ENCODE measurements at regions not wholly inside any gene's neighbourhood (a gene's known extent, or its start where the extent isn't known, plus 50 kb on each side); places are given as distances from the start of the nearest gene placed in this dataset.

DNA sequence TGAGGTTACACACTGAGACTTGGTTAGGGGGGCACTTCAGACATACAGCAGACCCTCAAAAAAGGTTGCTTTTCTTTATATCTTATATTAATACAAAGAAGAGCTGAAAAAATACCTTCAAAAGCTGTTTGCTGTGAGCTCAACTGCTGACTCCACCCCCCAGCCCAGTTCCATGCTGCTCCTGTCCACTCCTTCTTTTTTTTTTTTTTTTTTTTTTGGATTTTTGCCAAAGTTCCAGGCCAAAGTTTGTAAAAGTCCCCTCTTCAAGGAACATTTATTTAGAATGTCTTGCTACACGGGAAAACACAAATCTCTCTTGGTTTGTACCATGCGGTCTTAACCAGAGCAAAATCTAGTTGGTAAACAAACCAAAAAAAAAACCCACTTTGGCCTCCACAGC is 85.3 kb upstream of the AKAP12 start:
- no CpG with 5 or more reads among the region's 2 CpGs for WGBS (ENCODE audit: insufficient coverage)
- DNase-seq (ENCODE audit: low read depth in 4 of 6, low spot score in 6 of 6) = peak in 3 of 6 donors; percentile 36 to 68 (median 59)
- Histone ChIP-seq H3K27ac (ENCODE audit: low read depth, low read length) (no peak overlapping the region), H3K4me1 (ENCODE audit: control insufficient read depth, insufficient read depth, low read length) (no peaks in the 10 kb centered on the region), H3K4me3 (ENCODE audit: low read depth, low read length) (no peak overlapping the region), H3K36me3 (ENCODE audit: control insufficient read depth, insufficient read depth, low read length) (no peaks in the 10 kb centered on the region), H3K27me3 (ENCODE audit: control insufficient read depth, insufficient read depth, low read length) (no peaks in the 10 kb centered on the region), H3K9me3 (ENCODE audit: control insufficient read depth, insufficient read depth, low read length) (no peaks in the 10 kb centered on the region)

DNA sequence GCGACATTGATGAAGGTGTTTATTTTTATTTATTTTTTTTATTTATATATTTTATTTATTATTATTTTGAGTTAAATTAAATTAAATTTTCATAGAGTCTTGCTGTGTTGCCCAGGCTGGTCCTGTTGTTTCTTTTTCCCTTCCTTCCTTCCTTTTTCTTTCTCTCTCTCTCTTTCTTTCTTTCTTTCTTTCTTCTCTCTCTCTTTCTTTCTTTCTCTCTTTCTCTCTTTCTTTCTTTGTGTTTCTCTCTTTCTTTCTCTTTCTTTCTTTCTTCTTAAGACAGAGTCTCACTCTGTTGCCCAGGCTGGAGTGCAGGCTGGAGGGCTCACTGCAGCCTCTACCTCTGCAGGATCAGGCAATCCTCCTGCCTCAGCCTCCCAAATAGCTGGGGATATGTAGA is 84.7 kb upstream of the AKAP12 start:
- WGBS (ENCODE audit: insufficient coverage) = no CpG with 5 or more reads among the region's 1 CpG
- Histone ChIP-seq H3K4me3 (ENCODE audit: low read depth, low read length) (no peak overlapping the region), H3K27me3 (ENCODE audit: control insufficient read depth, insufficient read depth, low read length) (no peaks in the 10 kb centered on the region), H3K4me1 (ENCODE audit: control insufficient read depth, insufficient read depth, low read length) (no peaks in the 10 kb centered on the region), H3K27ac (ENCODE audit: low read depth, low read length) (no peak overlapping the region), H3K9me3 (ENCODE audit: control insufficient read depth, insufficient read depth, low read length) (no peaks in the 10 kb centered on the region), H3K36me3 (ENCODE audit: control insufficient read depth, insufficient read depth, low read length) (no peaks in the 10 kb centered on the region)
- DNase-seq (ENCODE audit: low read depth in 4 of 6, low spot score in 6 of 6) = no peak

DNA sequence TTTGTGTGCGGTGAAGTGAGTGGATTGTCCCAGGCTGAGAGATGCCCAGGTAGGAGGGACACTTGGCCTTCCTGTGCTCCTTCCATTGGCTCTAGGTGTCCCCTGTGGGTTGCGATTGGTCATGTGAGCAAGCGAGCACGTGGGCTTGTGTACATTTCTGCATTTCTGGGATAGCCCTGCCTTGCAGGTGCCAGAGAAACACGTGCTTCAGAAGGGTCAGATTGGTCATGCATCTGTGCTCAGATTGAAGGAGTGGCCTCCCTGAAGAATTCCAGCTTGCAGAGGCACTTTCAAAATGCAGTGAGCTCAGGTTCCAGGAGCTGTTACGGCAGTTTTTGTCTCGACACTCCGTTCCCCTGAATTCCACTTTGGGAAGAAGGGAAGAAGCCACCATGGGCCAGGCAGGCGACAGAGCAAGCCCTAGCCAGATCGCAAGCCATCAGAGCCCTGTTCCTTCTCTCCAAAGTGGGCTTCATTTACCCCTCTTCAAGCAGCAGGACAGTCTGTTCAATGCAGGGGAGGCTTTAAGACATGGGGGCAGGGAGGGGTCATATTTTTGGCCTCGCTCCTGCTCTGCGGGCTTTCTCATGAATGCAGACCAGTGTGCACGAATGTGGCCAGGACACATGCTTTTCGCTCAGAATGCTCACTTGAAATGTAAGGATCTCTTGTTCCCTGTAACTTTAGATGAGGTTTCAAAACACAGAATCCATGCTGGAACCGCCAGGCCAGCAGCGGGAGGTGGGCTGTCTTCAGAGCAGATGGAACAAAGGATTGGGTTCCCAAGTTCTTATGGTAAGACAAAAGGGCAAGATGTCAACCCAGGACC is 78.6 kb upstream of the AKAP12 start:
- peak overlapping the region; percentile 86 for H3K27ac ChIP-seq (ENCODE audit: low read depth, low read length)
- WGBS (ENCODE audit: insufficient coverage) = 54% methylated on average over 14 of the region's 16 CpGs
- no peaks in the 10 kb centered on the region for H3K36me3 ChIP-seq (ENCODE audit: control insufficient read depth, insufficient read depth, low read length)
- H3K27me3 ChIP-seq (ENCODE audit: control insufficient read depth, insufficient read depth, low read length) = no peaks in the 10 kb centered on the region
- peak in 1 of 6 donors; percentile 60 for DNase-seq (ENCODE audit: low read depth in 4 of 6, low spot score in 6 of 6)
- no peaks in the 10 kb centered on the region for H3K9me3 ChIP-seq (ENCODE audit: control insufficient read depth, insufficient read depth, low read length)
- peak overlapping the region; percentile 21 for H3K4me3 ChIP-seq (ENCODE audit: low read depth, low read length)
- H3K4me1 ChIP-seq (ENCODE audit: control insufficient read depth, insufficient read depth, low read length) = peaks cover 9% of the 10 kb centered on the region

DNA sequence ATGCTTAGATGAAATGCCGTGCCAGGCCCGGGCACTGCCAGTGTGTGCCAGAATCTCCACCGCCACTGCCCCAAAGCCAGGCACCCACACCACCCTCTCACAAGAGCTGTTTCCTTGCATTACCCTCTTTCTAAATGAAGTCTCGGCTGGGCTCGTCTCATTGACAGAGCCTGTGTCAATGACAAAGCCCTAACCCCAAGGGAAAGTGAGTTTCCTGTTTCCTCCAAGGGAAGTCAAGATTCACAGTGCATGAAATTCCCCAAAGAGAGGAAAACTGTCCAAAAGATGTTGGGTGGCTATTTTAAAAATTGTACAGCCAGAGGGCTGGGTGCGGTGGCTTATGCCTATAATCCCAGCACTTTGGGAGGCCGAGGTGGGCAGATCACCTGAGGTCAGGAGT is 75.4 kb upstream of the AKAP12 start:
- no peak overlapping the region for H3K4me3 ChIP-seq (ENCODE audit: low read depth, low read length)
- no peaks in the 10 kb centered on the region for H3K27me3 ChIP-seq (ENCODE audit: control insufficient read depth, insufficient read depth, low read length)
- H3K27ac ChIP-seq (ENCODE audit: low read depth, low read length) = no peak overlapping the region
- peaks cover 9% of the 10 kb centered on the region for H3K4me1 ChIP-seq (ENCODE audit: control insufficient read depth, insufficient read depth, low read length)
- no peaks in the 10 kb centered on the region for H3K9me3 ChIP-seq (ENCODE audit: control insufficient read depth, insufficient read depth, low read length)
- no peak for DNase-seq (ENCODE audit: low read depth in 4 of 6, low spot score in 6 of 6)
- 87% methylated on average over 5 of the region's 7 CpGs for WGBS (ENCODE audit: insufficient coverage)
- H3K36me3 ChIP-seq (ENCODE audit: control insufficient read depth, insufficient read depth, low read length) = no peaks in the 10 kb centered on the region

DNA sequence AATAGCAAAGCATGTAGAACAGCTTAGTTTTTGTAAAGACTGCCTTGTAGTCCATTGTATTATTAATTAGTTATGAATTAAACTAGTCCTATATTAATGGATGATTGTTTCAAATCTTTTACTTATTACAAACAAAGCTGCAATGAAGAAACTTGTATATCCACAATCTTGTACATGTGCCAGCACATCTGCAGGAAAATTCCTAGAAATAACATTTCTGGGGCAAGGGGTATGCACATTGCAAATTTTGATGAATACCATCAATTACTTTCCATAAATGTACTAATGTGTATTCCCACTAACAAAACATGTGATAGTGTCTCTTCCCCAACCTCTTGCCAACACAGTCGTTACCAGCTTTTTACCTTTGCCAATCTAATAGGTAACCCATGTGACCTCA is 73.6 kb upstream of the AKAP12 start:
- H3K4me1 ChIP-seq (ENCODE audit: control insufficient read depth, insufficient read depth, low read length) = peaks cover 5% of the 10 kb centered on the region
- H3K36me3 ChIP-seq (ENCODE audit: control insufficient read depth, insufficient read depth, low read length) = no peaks in the 10 kb centered on the region
- no peaks in the 10 kb centered on the region for H3K27me3 ChIP-seq (ENCODE audit: control insufficient read depth, insufficient read depth, low read length)
- WGBS (ENCODE audit: insufficient coverage) = no CpG with 5 or more reads among the region's 1 CpG
- H3K27ac ChIP-seq (ENCODE audit: low read depth, low read length) = no peak overlapping the region
- H3K9me3 ChIP-seq (ENCODE audit: control insufficient read depth, insufficient read depth, low read length) = no peaks in the 10 kb centered on the region
- no peak for DNase-seq (ENCODE audit: low read depth in 4 of 6, low spot score in 6 of 6)
- H3K4me3 ChIP-seq (ENCODE audit: low read depth, low read length) = no peak overlapping the region

DNA sequence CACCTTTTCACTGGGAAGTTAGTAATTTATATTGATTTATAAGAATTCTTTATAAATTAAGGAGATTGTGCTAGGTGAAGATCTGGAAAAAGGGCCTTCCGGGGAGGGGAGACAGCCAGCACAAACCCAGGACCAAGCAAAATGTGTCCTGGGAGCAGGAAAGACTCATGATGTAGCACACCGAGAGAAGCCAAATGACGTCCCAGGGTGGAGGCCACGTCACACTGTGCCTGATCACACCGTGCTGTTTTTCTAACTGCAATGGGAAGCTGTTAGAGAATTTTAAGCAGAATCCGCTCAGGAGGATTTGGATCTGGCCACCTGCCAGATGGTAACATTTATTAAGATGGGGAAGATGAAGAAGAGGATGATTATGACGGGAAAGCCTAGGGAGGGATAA is 72.7 kb upstream of the AKAP12 start:
- DNase-seq (ENCODE audit: low read depth in 4 of 6, low spot score in 6 of 6) = no peak
- H3K4me3 ChIP-seq (ENCODE audit: low read depth, low read length) = no peak overlapping the region
- H3K36me3 ChIP-seq (ENCODE audit: control insufficient read depth, insufficient read depth, low read length) = no peaks in the 10 kb centered on the region
- no peaks in the 10 kb centered on the region for H3K9me3 ChIP-seq (ENCODE audit: control insufficient read depth, insufficient read depth, low read length)
- H3K4me1 ChIP-seq (ENCODE audit: control insufficient read depth, insufficient read depth, low read length) = no peaks in the 10 kb centered on the region
- WGBS (ENCODE audit: insufficient coverage) = 76% methylated on average over 6 of the region's 7 CpGs
- H3K27me3 ChIP-seq (ENCODE audit: control insufficient read depth, insufficient read depth, low read length) = no peaks in the 10 kb centered on the region
- no peak overlapping the region for H3K27ac ChIP-seq (ENCODE audit: low read depth, low read length)

DNA sequence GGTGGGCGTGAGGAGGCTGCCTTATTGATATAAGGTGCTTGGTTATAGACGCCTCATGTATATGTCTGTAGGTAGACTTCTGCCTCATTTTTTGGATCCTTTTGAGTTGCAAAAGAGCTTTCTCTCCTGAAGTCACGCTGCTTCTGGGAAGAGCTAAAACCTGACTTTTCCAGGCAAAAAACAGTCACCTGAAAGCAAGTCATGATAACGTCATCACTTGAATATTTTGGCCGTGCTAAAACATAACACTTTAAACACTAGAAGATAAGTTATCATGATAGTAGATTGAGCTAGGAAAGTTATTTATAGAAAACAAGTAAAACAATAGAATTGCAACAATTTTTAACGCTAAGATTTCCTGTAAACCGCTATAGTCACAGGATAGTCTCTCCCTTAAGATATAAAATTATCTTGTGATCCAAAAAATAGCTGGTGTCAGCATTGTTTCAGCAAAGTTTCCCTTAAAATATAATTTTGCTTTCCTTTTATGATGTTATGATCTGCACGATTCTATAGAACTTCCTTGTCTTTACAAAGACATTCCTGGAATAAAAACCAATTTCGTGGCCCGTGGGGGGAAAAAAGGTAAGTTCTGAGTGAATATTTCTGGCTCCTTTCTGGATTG is 69.0 kb upstream of the AKAP12 start:
- no peaks in the 10 kb centered on the region for H3K27me3 ChIP-seq (ENCODE audit: control insufficient read depth, insufficient read depth, low read length)
- no peak overlapping the region for H3K4me3 ChIP-seq (ENCODE audit: low read depth, low read length)
- no peaks in the 10 kb centered on the region for H3K36me3 ChIP-seq (ENCODE audit: control insufficient read depth, insufficient read depth, low read length)
- H3K27ac ChIP-seq (ENCODE audit: low read depth, low read length) = no peak overlapping the region
- no peaks in the 10 kb centered on the region for H3K4me1 ChIP-seq (ENCODE audit: control insufficient read depth, insufficient read depth, low read length)
- WGBS (ENCODE audit: insufficient coverage) = 93% methylated on average over 3 of the region's 10 CpGs
- no peaks in the 10 kb centered on the region for H3K9me3 ChIP-seq (ENCODE audit: control insufficient read depth, insufficient read depth, low read length)
- DNase-seq (ENCODE audit: low read depth in 4 of 6, low spot score in 6 of 6) = no peak

DNA sequence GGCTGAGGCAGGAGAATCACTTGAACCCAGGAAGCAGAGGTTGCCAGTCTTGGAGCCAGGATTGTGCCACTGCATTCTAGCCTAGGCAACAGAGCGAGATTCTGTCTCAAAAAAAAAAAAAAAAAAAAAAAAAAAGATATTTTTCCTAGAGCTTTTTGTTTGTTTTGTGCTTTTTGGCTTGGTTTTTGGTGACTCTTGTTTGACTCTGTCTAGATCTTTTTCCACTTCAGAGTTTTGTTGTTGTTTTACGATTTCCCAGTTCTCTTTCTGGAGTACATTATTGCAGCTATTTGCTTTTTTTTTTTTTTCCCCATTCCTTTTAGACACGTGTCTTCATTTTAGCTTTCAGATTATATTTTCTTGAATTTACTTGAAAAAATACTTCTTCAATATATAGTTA is 67.0 kb upstream of the AKAP12 start:
- Histone ChIP-seq H3K27ac (ENCODE audit: low read depth, low read length) (no peak overlapping the region), H3K36me3 (ENCODE audit: control insufficient read depth, insufficient read depth, low read length) (no peaks in the 10 kb centered on the region), H3K4me3 (ENCODE audit: low read depth, low read length) (no peak overlapping the region), H3K4me1 (ENCODE audit: control insufficient read depth, insufficient read depth, low read length) (no peaks in the 10 kb centered on the region), H3K9me3 (ENCODE audit: control insufficient read depth, insufficient read depth, low read length) (no peaks in the 10 kb centered on the region), H3K27me3 (ENCODE audit: control insufficient read depth, insufficient read depth, low read length) (no peaks in the 10 kb centered on the region)
- WGBS (ENCODE audit: insufficient coverage) = no CpG with 5 or more reads among the region's 3 CpGs
- DNase-seq (ENCODE audit: low read depth in 4 of 6, low spot score in 6 of 6) = no peak

DNA sequence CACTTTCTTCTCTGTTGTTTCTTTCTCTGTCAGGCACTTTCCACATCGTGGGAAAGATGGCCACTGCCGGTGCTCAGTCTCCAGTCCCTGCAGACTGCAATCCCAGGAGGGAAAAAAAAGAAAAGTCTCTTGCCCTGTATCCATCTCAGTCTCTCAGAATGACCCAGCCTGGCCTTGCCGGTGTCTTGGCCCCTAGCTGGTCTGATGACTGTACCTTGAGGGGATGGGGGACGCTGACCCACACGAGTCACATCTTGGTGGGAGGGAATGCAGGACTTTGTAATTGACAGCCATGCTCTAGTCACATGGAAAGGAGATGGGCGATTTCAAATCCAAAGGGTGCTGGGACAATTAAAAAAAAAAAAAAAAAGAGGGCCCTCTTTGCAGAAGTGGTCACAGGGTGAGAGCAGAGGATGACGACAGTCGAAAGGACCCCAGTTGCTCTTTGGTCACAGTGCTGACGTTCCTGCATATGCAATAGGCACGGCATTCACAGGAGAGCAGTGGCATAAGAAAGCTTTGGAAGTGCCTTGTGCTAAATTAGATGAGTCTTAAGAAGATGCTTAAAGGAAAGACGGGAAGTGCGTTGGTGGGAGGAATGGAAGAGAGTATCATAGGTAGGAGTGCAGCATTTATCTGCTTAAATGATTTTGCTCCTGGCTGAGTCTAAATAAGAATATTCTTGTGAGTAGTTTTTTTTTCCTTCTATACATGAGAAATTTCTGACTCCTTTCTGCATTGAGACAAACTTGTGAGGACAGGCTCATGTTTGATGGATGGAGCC is 63.9 kb upstream of the AKAP12 start:
- no peaks in the 10 kb centered on the region for H3K27me3 ChIP-seq (ENCODE audit: control insufficient read depth, insufficient read depth, low read length)
- WGBS (ENCODE audit: insufficient coverage) = 77% methylated on average over 10 of the region's 12 CpGs
- H3K4me1 ChIP-seq (ENCODE audit: control insufficient read depth, insufficient read depth, low read length) = no peaks in the 10 kb centered on the region
- H3K4me3 ChIP-seq (ENCODE audit: low read depth, low read length) = no peak overlapping the region
- no peaks in the 10 kb centered on the region for H3K9me3 ChIP-seq (ENCODE audit: control insufficient read depth, insufficient read depth, low read length)
- peak in 1 of 6 donors; percentile 18 for DNase-seq (ENCODE audit: low read depth in 4 of 6, low spot score in 6 of 6)
- H3K36me3 ChIP-seq (ENCODE audit: control insufficient read depth, insufficient read depth, low read length) = no peaks in the 10 kb centered on the region
- no peak overlapping the region for H3K27ac ChIP-seq (ENCODE audit: low read depth, low read length)
